Muscle layer of colon (tissue), 2 donors: ENCODE measurements at regions not wholly inside any gene's neighbourhood (a gene's known extent, or its start where the extent isn't known, plus 50 kb on each side); places are given as distances from the start of the nearest gene placed in this dataset.

Source experiments
- H3K27ac ChIP-seq: one replicate; pipeline ENCODE4 v1.7.0; 2013; ENCODE audit warnings: low read depth, mild to moderate bottlenecking, low read length, moderate library complexity
- H3K27me3 ChIP-seq, 2 donors: one replicate each; pipeline ENCODE4 v1.7.0; 2013; ENCODE audit warnings: low read length in 2 of 2, mild to moderate bottlenecking in 2 of 2; ENCODE audit not compliant: insufficient read depth in 2 of 2, control insufficient read depth in 1 of 2
- H3K36me3 ChIP-seq: one replicate; pipeline ENCODE4 v1.7.0; 2013; ENCODE audit warnings: mild to moderate bottlenecking, low read length; ENCODE audit not compliant: insufficient read depth
- H3K4me1 ChIP-seq: one replicate; pipeline ENCODE4 v1.7.0; 2013; ENCODE audit warnings: mild to moderate bottlenecking, low read length; ENCODE audit not compliant: insufficient read depth
- H3K4me3 ChIP-seq, 2 donors: one replicate each; pipeline ENCODE4 v1.7.0; 2013; ENCODE audit warnings: low read length in 2 of 2, low read depth in 1 of 2, mild to moderate bottlenecking in 1 of 2, moderate library complexity in 1 of 2
- H3K9ac ChIP-seq: one replicate; pipeline ENCODE4 v1.7.0; 2013; ENCODE audit warnings: low read length
- H3K9me3 ChIP-seq: one replicate; pipeline ENCODE4 v1.7.0; 2013; ENCODE audit warnings: mild to moderate bottlenecking, low read length
- donor health status: abdominal sarcoma.
- donor health status: Adenocarcinoma of cecum.

GRCh38 chr17:45656527-45657181, 127.5 kb upstream of the CRHR1 start:
- no peaks in the 10 kb centered on the region for H3K36me3 ChIP-seq
- no peak overlapping the region for H3K27ac ChIP-seq
- no peaks in the 10 kb centered on the region for H3K9me3 ChIP-seq
- H3K4me1 ChIP-seq: no peaks in the 10 kb centered on the region
- no peak overlapping the region for H3K4me3 ChIP-seq
- no peaks in the 10 kb centered on the region for H3K27me3 ChIP-seq
- no peak overlapping the region for H3K9ac ChIP-seq

GRCh38 chr17:45660474-45660873, 123.6 kb upstream of the CRHR1 start:
- Histone ChIP-seq H3K27me3 (no peaks in the 10 kb centered on the region), H3K4me1 (no peaks in the 10 kb centered on the region)

GRCh38 chr17:45662432-45662831, 121.7 kb upstream of the CRHR1 start:
- no peak overlapping the region for H3K9ac ChIP-seq
- H3K27me3 ChIP-seq: peaks cover 0 to 3% of the 10 kb centered on the region in 2 donors
- no peaks in the 10 kb centered on the region for H3K36me3 ChIP-seq

More at GRCh38 chr17:45660474-45660873, 123.6 kb upstream of the CRHR1 start:
- Histone ChIP-seq H3K9me3 (peaks cover 4% of the 10 kb centered on the region), H3K4me3 (no peak overlapping the region), H3K36me3 (no peaks in the 10 kb centered on the region), H3K9ac (no peak overlapping the region), H3K27ac (no peak overlapping the region)

GRCh38 chr17:45663772-45664171, 120.3 kb upstream of the CRHR1 start:
- Histone ChIP-seq H3K9ac (no peak overlapping the region), H3K36me3 (no peaks in the 10 kb centered on the region), H3K27me3 (peaks cover 0 to 3% of the 10 kb centered on the region in 2 donors), H3K9me3 (peaks cover 4% of the 10 kb centered on the region), H3K4me3 (no peak overlapping the region), H3K27ac (no peak overlapping the region), H3K4me1 (no peaks in the 10 kb centered on the region)

More at GRCh38 chr17:45662432-45662831, 121.7 kb upstream of the CRHR1 start:
- Histone ChIP-seq H3K27ac (no peak overlapping the region), H3K4me3 (no peak overlapping the region), H3K9me3 (peaks cover 4% of the 10 kb centered on the region), H3K4me1 (no peaks in the 10 kb centered on the region)

GRCh38 chr17:45664921-45665320, 119.2 kb upstream of the CRHR1 start:
- peaks cover 4% of the 10 kb centered on the region for H3K9me3 ChIP-seq
- H3K9ac ChIP-seq: no peak overlapping the region
- H3K4me3 ChIP-seq: no peak overlapping the region
- H3K36me3 ChIP-seq: no peaks in the 10 kb centered on the region
- peaks cover 0 to 3% of the 10 kb centered on the region in 2 donors for H3K27me3 ChIP-seq
- H3K4me1 ChIP-seq: no peaks in the 10 kb centered on the region
- no peak overlapping the region for H3K27ac ChIP-seq

GRCh38 chr17:45666046-45666600, 118.0 kb upstream of the CRHR1 start:
- Histone ChIP-seq H3K36me3 (no peaks in the 10 kb centered on the region), H3K27ac (no peak overlapping the region), H3K9ac (no peak overlapping the region), H3K27me3 (peaks cover 0 to 3% of the 10 kb centered on the region in 2 donors), H3K4me1 (no peaks in the 10 kb centered on the region), H3K4me3 (no peak overlapping the region), H3K9me3 (peaks cover 4% of the 10 kb centered on the region)

GRCh38 chr17:45666641-45667040, 117.5 kb upstream of the CRHR1 start:
- H3K36me3 ChIP-seq: no peaks in the 10 kb centered on the region
- no peak overlapping the region for H3K27ac ChIP-seq
- H3K4me1 ChIP-seq: no peaks in the 10 kb centered on the region
- H3K9me3 ChIP-seq: peaks cover 4% of the 10 kb centered on the region
- H3K4me3 ChIP-seq: no peak overlapping the region
- peaks cover 0 to 3% of the 10 kb centered on the region in 2 donors for H3K27me3 ChIP-seq
- no peak overlapping the region for H3K9ac ChIP-seq

GRCh38 chr17:45667591-45668171, 116.4 kb upstream of the CRHR1 start:
- no peak overlapping the region for H3K9ac ChIP-seq
- peaks cover 0 to 7% of the 10 kb centered on the region in 2 donors for H3K27me3 ChIP-seq
- H3K9me3 ChIP-seq: peaks cover under 1% of the 10 kb centered on the region
- no peaks in the 10 kb centered on the region for H3K36me3 ChIP-seq
- H3K4me1 ChIP-seq: no peaks in the 10 kb centered on the region
- no peak overlapping the region for H3K27ac ChIP-seq
- H3K4me3 ChIP-seq: no peak overlapping the region

- no peaks in the 10 kb centered on the region for H3K9me3 ChIP-seq
- H3K36me3 ChIP-seq: no peaks in the 10 kb centered on the region
- no peaks in the 10 kb centered on the region for H3K4me1 ChIP-seq
- H3K9ac ChIP-seq: no peak overlapping the region
- H3K27ac ChIP-seq: no peak overlapping the region
- H3K4me3 ChIP-seq: no peak overlapping the region
- H3K27me3 ChIP-seq: peaks cover 0 to 9% of the 10 kb centered on the region in 2 donors
Measured at GRCh38 chr17:45668316-45668715, 115.8 kb upstream of the CRHR1 start.

GRCh38 chr17:45672301-45672700, 111.8 kb upstream of the CRHR1 start:
- no peak overlapping the region for H3K4me3 ChIP-seq
- H3K9me3 ChIP-seq: no peaks in the 10 kb centered on the region
- no peak overlapping the region for H3K9ac ChIP-seq
- no peak overlapping the region for H3K27ac ChIP-seq
- H3K27me3 ChIP-seq: peaks cover 0 to 6% of the 10 kb centered on the region in 2 donors
- no peaks in the 10 kb centered on the region for H3K4me1 ChIP-seq
- no peaks in the 10 kb centered on the region for H3K36me3 ChIP-seq

GRCh38 chr17:45672792-45673191, 111.3 kb upstream of the CRHR1 start:
- Histone ChIP-seq H3K4me1 (no peaks in the 10 kb centered on the region), H3K27me3 (peaks cover 0 to 6% of the 10 kb centered on the region in 2 donors), H3K36me3 (no peaks in the 10 kb centered on the region), H3K27ac (no peak overlapping the region), H3K9ac (no peak overlapping the region), H3K9me3 (no peaks in the 10 kb centered on the region), H3K4me3 (no peak overlapping the region)
